ENCODE measurements at regions not wholly inside any gene's neighbourhood (a gene's known extent, or its start where the extent isn't known, plus 50 kb on each side); places are given as distances from the start of the nearest gene placed in this dataset.

- DNase-seq (ENCODE audit: low spot score) = no peak
Measured at GRCh38 chr3:68060191-68060590, 405.8 kb upstream of the SUCLG2 start.

DNA sequence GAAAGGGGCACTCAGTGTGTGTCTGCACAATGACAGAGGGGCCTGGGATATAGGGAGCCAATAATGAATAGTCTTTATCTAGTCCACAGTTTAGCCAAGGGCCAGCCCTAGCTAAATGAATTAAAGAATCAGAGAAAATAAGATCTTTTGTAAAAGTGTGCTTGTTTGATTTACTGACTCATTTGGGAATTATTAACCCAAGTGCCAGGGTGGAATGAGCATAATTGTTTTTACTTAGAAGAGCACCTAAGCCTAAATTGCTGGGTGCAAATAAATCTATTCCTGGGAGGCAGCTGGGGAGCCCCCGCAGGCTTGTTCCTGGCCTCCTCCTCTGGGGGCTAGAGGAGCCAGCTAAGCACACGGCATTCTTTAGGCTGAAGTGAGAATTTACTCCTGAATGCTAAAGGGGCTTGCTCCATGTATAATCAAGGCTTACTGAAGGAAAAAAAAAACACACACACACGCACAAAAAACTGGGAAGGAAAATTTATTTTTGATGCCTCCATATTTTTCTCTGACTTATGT, 405.3 kb upstream of the SUCLG2 start:
- Histone ChIP-seq H3K4me3 (no peak overlapping the region), H3K27ac (no peak overlapping the region)
- TF ChIP-seq CTCF (IDR thresholded peaks at IDR 0.05) = no peak
- DNase-seq (ENCODE audit: low spot score) = no peak

More at GRCh38 chr3:68060191-68060590, 405.8 kb upstream of the SUCLG2 start:
- no peak for TF ChIP-seq CTCF (IDR thresholded peaks at IDR 0.05)
- H3K27ac ChIP-seq = no peak overlapping the region
- H3K4me3 ChIP-seq = no peak overlapping the region

DNA sequence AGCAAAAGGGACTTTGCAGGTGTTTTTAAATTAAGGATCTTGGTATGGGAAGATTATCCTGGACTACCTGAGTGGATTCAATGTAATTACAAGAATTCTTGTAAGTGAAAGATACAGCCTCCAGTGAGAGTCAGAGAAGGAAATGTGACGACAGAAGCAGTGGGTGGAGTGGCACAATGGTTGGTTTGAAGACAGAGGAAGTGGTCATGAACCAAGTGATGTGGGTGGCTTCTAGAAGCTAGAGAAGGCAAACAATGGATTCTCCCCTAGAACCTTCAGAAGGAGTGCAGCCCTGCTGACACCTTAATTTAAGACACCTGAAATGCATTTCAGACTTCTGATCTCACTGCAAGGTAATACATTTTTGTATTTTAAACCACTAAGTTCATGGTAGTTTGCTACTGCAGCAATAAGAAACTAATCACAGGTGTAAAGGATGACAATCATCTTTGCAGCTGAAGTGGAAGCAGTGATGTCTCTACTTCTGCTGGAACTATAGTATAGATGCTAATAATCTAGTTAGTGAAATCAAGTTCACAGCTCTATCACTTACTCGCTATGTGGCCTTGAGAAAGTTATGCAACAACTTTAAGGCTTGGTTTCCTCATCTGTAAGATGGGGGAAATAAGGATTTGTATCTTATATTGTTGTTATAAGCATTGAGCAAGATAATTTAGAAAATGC, 403.4 kb upstream of the SUCLG2 start:
- H3K27ac ChIP-seq = no peak overlapping the region
- no peak for DNase-seq (ENCODE audit: low spot score)
- H3K4me3 ChIP-seq = no peak overlapping the region
- no peak for TF ChIP-seq CTCF (IDR thresholded peaks at IDR 0.05)

DNA sequence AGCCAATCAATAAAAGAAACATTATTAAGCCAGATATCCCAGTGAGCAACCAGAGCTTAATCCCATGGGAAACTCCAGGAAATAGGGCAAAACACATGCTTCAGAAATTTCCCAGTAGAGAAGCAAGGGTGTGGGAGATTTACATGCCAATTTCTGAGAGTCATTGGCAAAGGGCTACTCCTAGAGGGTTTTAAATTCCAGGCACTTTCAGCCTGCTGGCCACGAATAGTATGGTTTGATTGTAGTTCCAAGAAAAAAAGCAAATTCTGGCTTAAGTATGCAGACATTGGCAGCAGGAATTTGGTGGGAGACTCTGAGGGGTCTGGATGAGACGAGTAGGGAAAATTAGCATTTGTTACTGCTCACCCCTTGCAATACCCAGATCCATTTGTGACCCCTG, 402.1 kb upstream of the SUCLG2 start:
- no peak for DNase-seq (ENCODE audit: low spot score)

GRCh38 chr3:68055215-68055614, 400.8 kb upstream of the SUCLG2 start:
- TF ChIP-seq CTCF (IDR thresholded peaks at IDR 0.05) = no peak
- Histone ChIP-seq H3K27ac (no peak overlapping the region), H3K4me3 (no peak overlapping the region)
- DNase-seq (ENCODE audit: low spot score) = no peak

More for the DNA sequence above, 402.1 kb upstream of the SUCLG2 start:
- no peak overlapping the region for H3K27ac ChIP-seq
- no peak for TF ChIP-seq CTCF (IDR thresholded peaks at IDR 0.05)
- no peak overlapping the region for H3K4me3 ChIP-seq

DNA sequence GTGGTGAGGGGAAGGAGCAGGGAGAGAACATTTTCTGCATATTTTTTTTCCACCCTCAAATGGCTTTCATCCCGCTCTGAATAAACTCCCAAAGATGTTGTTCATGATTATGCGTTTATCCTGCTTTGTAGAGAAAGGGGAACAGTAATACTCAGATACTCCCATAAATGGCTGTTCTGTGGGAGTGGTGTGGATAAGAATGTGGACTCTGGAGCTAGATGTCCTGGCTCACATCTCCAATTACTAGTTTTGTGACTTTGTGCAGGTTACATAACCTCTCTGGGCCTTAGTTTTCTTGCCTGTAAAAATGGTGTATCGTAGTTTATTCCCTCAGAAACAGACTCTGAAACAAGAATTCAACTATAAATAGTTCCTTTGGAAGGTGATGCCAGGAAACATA, 395.4 kb upstream of the SUCLG2 start:
- Histone ChIP-seq H3K27ac (no peak overlapping the region), H3K4me3 (no peak overlapping the region)
- TF ChIP-seq CTCF (IDR thresholded peaks at IDR 0.05) = no peak
- no peak for DNase-seq (ENCODE audit: low spot score)

- no peak for TF ChIP-seq CTCF (IDR thresholded peaks at IDR 0.05)
- no peak for DNase-seq (ENCODE audit: low spot score)
- Histone ChIP-seq H3K4me3 (no peak overlapping the region), H3K27ac (no peak overlapping the region)
Measured at GRCh38 chr3:68045976-68046375, 391.6 kb upstream of the SUCLG2 start.
